Stimulated activated naive CD8-positive, alpha-beta T cell treated with anti-CD3 and anti-CD28 coated beads, Interleukin-15, Interleukin-2, amounts not matched to agents 100 ng/mL and 50 ng/mL, for 24 hours (primary cell): ENCODE measurements at regions not wholly inside any gene's neighbourhood (a gene's known extent, or its start where the extent isn't known, plus 50 kb on each side); places are given as distances from the start of the nearest gene placed in this dataset.
A peak's percentile ranks its signal among the peaks of the same experiment; 100 is the strongest.
"Not testable (repeated sequence)": the region's sequence is repeated elsewhere in the genome, so short reads cannot be mapped to it uniquely, and the experiment has no call there.

Experiments used
- H3K27ac Mint-ChIP-seq: one replicate; pipeline ENCODE4 v1.8.0; 2021; ENCODE audit warnings: mild to moderate bottlenecking, mixed read lengths
- H3K27me3 Mint-ChIP-seq: one replicate; pipeline ENCODE4 v1.8.0; 2021; ENCODE audit warnings: mixed read lengths
- H3K36me3 Mint-ChIP-seq: one replicate; pipeline ENCODE4 v1.8.0; 2021; ENCODE audit warnings: low read depth, mixed read lengths
- H3K4me1 Mint-ChIP-seq: one replicate; pipeline ENCODE4 v1.8.0; 2021; ENCODE audit warnings: low read depth, mixed read lengths
- H3K4me3 Mint-ChIP-seq: one replicate; pipeline ENCODE4 v1.8.0; 2021; ENCODE audit warnings: mild to moderate bottlenecking, mixed read lengths
- H3K9me3 Mint-ChIP-seq: one replicate; pipeline ENCODE4 v1.8.0; 2021; ENCODE audit warnings: mixed read lengths

GRCh38 chr6:8814440-8815000 is 379.2 kb upstream of the SLC35B3 start:
- Mint-ChIP-seq H3K9me3 (no peaks in the 10 kb centered on the region), H3K36me3 (no peaks in the 10 kb centered on the region), H3K4me3 (no peak overlapping the region), H3K4me1 (no peaks in the 10 kb centered on the region), H3K27me3 (no peaks in the 10 kb centered on the region), H3K27ac (no peak overlapping the region)

GRCh38 chr6:8810325-8810724 is 375.0 kb upstream of the SLC35B3 start:
- no peak overlapping the region for H3K27ac Mint-ChIP-seq

GRCh38 chr6:8809662-8810061 is 374.3 kb upstream of the SLC35B3 start:
- Mint-ChIP-seq H3K27me3 (no peaks in the 10 kb centered on the region), H3K36me3 (no peaks in the 10 kb centered on the region), H3K4me3 (no peak overlapping the region), H3K4me1 (no peaks in the 10 kb centered on the region), H3K9me3 (no peaks in the 10 kb centered on the region), H3K27ac (no peak overlapping the region)

More at GRCh38 chr6:8810325-8810724, 375.0 kb upstream of the SLC35B3 start:
- no peaks in the 10 kb centered on the region for H3K4me1 Mint-ChIP-seq
- H3K9me3 Mint-ChIP-seq, result no peaks in the 10 kb centered on the region
- no peaks in the 10 kb centered on the region for H3K27me3 Mint-ChIP-seq
- no peak overlapping the region for H3K4me3 Mint-ChIP-seq
- no peaks in the 10 kb centered on the region for H3K36me3 Mint-ChIP-seq

- H3K27ac Mint-ChIP-seq, result no peak overlapping the region
- H3K4me3 Mint-ChIP-seq, result no peak overlapping the region
- H3K9me3 Mint-ChIP-seq, result peaks cover 3% of the 10 kb centered on the region
- no peaks in the 10 kb centered on the region for H3K36me3 Mint-ChIP-seq
- H3K4me1 Mint-ChIP-seq, result no peaks in the 10 kb centered on the region
- no peaks in the 10 kb centered on the region for H3K27me3 Mint-ChIP-seq
These were observed 367.9 kb upstream of the SLC35B3 start for GRCh38 chr6:8803181-8803760.

- H3K36me3 Mint-ChIP-seq, H3K27ac Mint-ChIP-seq, H3K27me3 Mint-ChIP-seq, H3K4me1 Mint-ChIP-seq, H3K4me3 Mint-ChIP-seq, H3K9me3 Mint-ChIP-seq: not testable (repeated sequence)
These were observed 367.1 kb upstream of the SLC35B3 start for GRCh38 chr6:8802397-8802796.

GRCh38 chr6:8794420-8794819 is 359.1 kb upstream of the SLC35B3 start:
- Mint-ChIP-seq H3K9me3 (no peaks in the 10 kb centered on the region), H3K4me1 (no peaks in the 10 kb centered on the region), H3K27me3 (no peaks in the 10 kb centered on the region), H3K4me3 (no peak overlapping the region), H3K27ac (no peak overlapping the region), H3K36me3 (no peaks in the 10 kb centered on the region)

GRCh38 chr6:8789878-8790277 is 354.5 kb upstream of the SLC35B3 start:
- Mint-ChIP-seq H3K36me3 (no peaks in the 10 kb centered on the region), H3K4me1 (no peaks in the 10 kb centered on the region), H3K9me3 (no peaks in the 10 kb centered on the region), H3K27me3 (no peaks in the 10 kb centered on the region), H3K4me3 (no peak overlapping the region), H3K27ac (no peak overlapping the region)

- no peaks in the 10 kb centered on the region for H3K4me1 Mint-ChIP-seq
- H3K4me3 Mint-ChIP-seq, result no peak overlapping the region
- H3K27ac Mint-ChIP-seq, result no peak overlapping the region
- H3K27me3 Mint-ChIP-seq, result no peaks in the 10 kb centered on the region
- H3K9me3 Mint-ChIP-seq, result peaks cover 8% of the 10 kb centered on the region
- no peaks in the 10 kb centered on the region for H3K36me3 Mint-ChIP-seq
These were observed 349.9 kb upstream of the SLC35B3 start for GRCh38 chr6:8785223-8785622.

GRCh38 chr6:8783191-8783590 is 347.8 kb upstream of the SLC35B3 start:
- H3K4me3 Mint-ChIP-seq, result no peak overlapping the region
- H3K4me1 Mint-ChIP-seq, result no peaks in the 10 kb centered on the region

GRCh38 chr6:8780653-8781052 is 345.3 kb upstream of the SLC35B3 start:
- H3K27me3 Mint-ChIP-seq, result no peaks in the 10 kb centered on the region
- H3K27ac Mint-ChIP-seq, result no peak overlapping the region
- peaks cover 12% of the 10 kb centered on the region for H3K9me3 Mint-ChIP-seq
- H3K4me1 Mint-ChIP-seq, result no peaks in the 10 kb centered on the region
- no peak overlapping the region for H3K4me3 Mint-ChIP-seq
- no peaks in the 10 kb centered on the region for H3K36me3 Mint-ChIP-seq

More at GRCh38 chr6:8783191-8783590, 347.8 kb upstream of the SLC35B3 start:
- peaks cover 8% of the 10 kb centered on the region for H3K9me3 Mint-ChIP-seq
- H3K27me3 Mint-ChIP-seq, result no peaks in the 10 kb centered on the region
- H3K27ac Mint-ChIP-seq, result no peak overlapping the region
- H3K36me3 Mint-ChIP-seq, result no peaks in the 10 kb centered on the region

GRCh38 chr6:8764733-8765132 is 329.4 kb upstream of the SLC35B3 start:
- peaks cover 7% of the 10 kb centered on the region for H3K9me3 Mint-ChIP-seq
- no peaks in the 10 kb centered on the region for H3K36me3 Mint-ChIP-seq
- no peak overlapping the region for H3K27ac Mint-ChIP-seq
- no peak overlapping the region for H3K4me3 Mint-ChIP-seq
- H3K4me1 Mint-ChIP-seq, result no peaks in the 10 kb centered on the region
- no peaks in the 10 kb centered on the region for H3K27me3 Mint-ChIP-seq

GRCh38 chr6:8760951-8761350 is 325.6 kb upstream of the SLC35B3 start:
- Mint-ChIP-seq H3K4me1 (no peaks in the 10 kb centered on the region), H3K27ac (no peak overlapping the region), H3K9me3 (peaks cover 7% of the 10 kb centered on the region), H3K27me3 (no peaks in the 10 kb centered on the region), H3K4me3 (no peak overlapping the region), H3K36me3 (no peaks in the 10 kb centered on the region)

GRCh38 chr6:8758412-8758811 is 323.1 kb upstream of the SLC35B3 start:
- Mint-ChIP-seq H3K4me1 (no peaks in the 10 kb centered on the region), H3K9me3 (no peaks in the 10 kb centered on the region), H3K27me3 (no peaks in the 10 kb centered on the region), H3K27ac (no peak overlapping the region), H3K36me3 (no peaks in the 10 kb centered on the region), H3K4me3 (no peak overlapping the region)

GRCh38 chr6:8750627-8751026 is 315.3 kb upstream of the SLC35B3 start:
- Mint-ChIP-seq H3K27ac (no peak overlapping the region), H3K27me3 (no peaks in the 10 kb centered on the region), H3K4me3 (no peak overlapping the region), H3K36me3 (no peaks in the 10 kb centered on the region), H3K9me3 (no peaks in the 10 kb centered on the region), H3K4me1 (no peaks in the 10 kb centered on the region)

GRCh38 chr6:8749465-8749864 is 314.1 kb upstream of the SLC35B3 start:
- H3K4me3 Mint-ChIP-seq, result no peak overlapping the region
- H3K9me3 Mint-ChIP-seq, result no peaks in the 10 kb centered on the region
- no peaks in the 10 kb centered on the region for H3K27me3 Mint-ChIP-seq
- no peaks in the 10 kb centered on the region for H3K4me1 Mint-ChIP-seq
- no peak overlapping the region for H3K27ac Mint-ChIP-seq
- no peaks in the 10 kb centered on the region for H3K36me3 Mint-ChIP-seq

- no peaks in the 10 kb centered on the region for H3K27me3 Mint-ChIP-seq
- no peaks in the 10 kb centered on the region for H3K9me3 Mint-ChIP-seq
- peaks cover 9% of the 10 kb centered on the region for H3K4me1 Mint-ChIP-seq
- H3K36me3 Mint-ChIP-seq, result no peaks in the 10 kb centered on the region
- H3K4me3 Mint-ChIP-seq, result peak overlapping the region; percentile 75
- H3K27ac Mint-ChIP-seq, result no peak overlapping the region
These were observed 307.9 kb upstream of the SLC35B3 start for GRCh38 chr6:8743170-8743745.
